HEK293T (cell line): ENCODE measurements at regions not wholly inside any gene's neighbourhood (a gene's known extent, or its start where the extent isn't known, plus 50 kb on each side); places are given as distances from the start of the nearest gene placed in this dataset.
"Not testable (repeated sequence)": the region's sequence is repeated elsewhere in the genome, so short reads cannot be mapped to it uniquely, and the experiment has no call there.

Experiments used
- CTCF ChIA-PET: fragments of 350-600 bp; formaldehyde crosslinking; extraction: SDS; loops from one replicate; lab custom pipeline; 2021; ENCODE audit warnings: antibody characterized with exemption, inconsistent platforms; lab: Yijun Ruan, JAX
- POLR2A ChIA-PET: fragments of 350-600 bp; formaldehyde crosslinking; extraction: SDS; loops from one replicate; lab custom pipeline; 2020; ENCODE audit warnings: antibody characterized with exemption, inconsistent platforms; lab: Yijun Ruan, JAX
- DNase-seq: peaks from one replicate; pipeline ENCODE4 v3.0.0; 2012; ENCODE audit warnings: mixed read lengths; ENCODE audit errors: extremely low spot score
- ARNT ChIP-seq: fragments of 450-650 bp; IDR thresholded peaks from 2 replicates; pipeline ENCODE4 v1.6.1; 2017; ENCODE audit warnings: mild to moderate bottlenecking
- BHLHE40 ChIP-seq: fragments of 450-650 bp; IDR thresholded peaks from 2 replicates; pipeline ENCODE4 v1.6.1; 2016; ENCODE audit warnings: mild to moderate bottlenecking, moderate library complexity, borderline replicate concordance
- CTBP1 ChIP-seq: fragments of 450-650 bp; IDR thresholded peaks from 2 replicates; pipeline ENCODE4 v1.6.1; 2016; ENCODE audit warnings: borderline replicate concordance
- ELF4 ChIP-seq: fragments of 450-650 bp; IDR thresholded peaks from 2 replicates; pipeline ENCODE4 v1.6.1; 2017; ENCODE audit warnings: antibody characterized with exemption
- FOXA1 ChIP-seq: fragments of 450-650 bp; IDR thresholded peaks from 2 replicates; pipeline ENCODE4 v1.6.1; 2016; ENCODE audit warnings: mild to moderate bottlenecking
- FOXK2 ChIP-seq: fragments of 450-650 bp; IDR thresholded peaks from 2 replicates; pipeline ENCODE4 v1.6.1; 2016; ENCODE audit warnings: mild to moderate bottlenecking
- FOXM1 ChIP-seq: fragments of 450-650 bp; IDR thresholded peaks from 2 replicates; pipeline ENCODE4 v1.6.1; 2017; ENCODE audit warnings: mild to moderate bottlenecking, borderline replicate concordance
- HDGF ChIP-seq: fragments of 450-650 bp; IDR thresholded peaks from 2 replicates; pipeline ENCODE4 v1.6.1; 2017; ENCODE audit warnings: antibody characterized with exemption, borderline replicate concordance
- L3MBTL2 ChIP-seq: fragments of 450-650 bp; conservative IDR thresholded peaks from 2 replicates; pipeline ENCODE4 v1.6.1; 2016; ENCODE audit warnings: mild to moderate bottlenecking
- LEF1 ChIP-seq: fragments of 450-650 bp; IDR thresholded peaks from 2 replicates; pipeline ENCODE4 v1.6.1; 2017; ENCODE audit warnings: mild to moderate bottlenecking, borderline replicate concordance
- NFRKB ChIP-seq: fragments of 450-650 bp; IDR thresholded peaks from 2 replicates; pipeline ENCODE4 v1.6.1; 2016; ENCODE audit warnings: mild to moderate bottlenecking, moderate library complexity
- SP1 ChIP-seq: fragments of 450-650 bp; IDR thresholded peaks from 2 replicates; pipeline ENCODE4 v1.6.1; 2017
- SUZ12 ChIP-seq: fragments of 450-650 bp; IDR thresholded peaks from 2 replicates; pipeline ENCODE4 v1.6.1; 2016; ENCODE audit warnings: mild to moderate bottlenecking
- TARDBP ChIP-seq: fragments of 450-650 bp; IDR thresholded peaks from 2 replicates; pipeline ENCODE4 v1.6.1; 2016
- ZNF384 ChIP-seq: fragments of 450-650 bp; IDR thresholded peaks from 2 replicates; pipeline ENCODE4 v1.6.1; 2016
- TF ChIP-seq, protein P1 (sequence below): fragments of 450-650 bp; IDR thresholded peaks from 2 replicates; pipeline ENCODE4 v1.6.1; 2016

DNA sequence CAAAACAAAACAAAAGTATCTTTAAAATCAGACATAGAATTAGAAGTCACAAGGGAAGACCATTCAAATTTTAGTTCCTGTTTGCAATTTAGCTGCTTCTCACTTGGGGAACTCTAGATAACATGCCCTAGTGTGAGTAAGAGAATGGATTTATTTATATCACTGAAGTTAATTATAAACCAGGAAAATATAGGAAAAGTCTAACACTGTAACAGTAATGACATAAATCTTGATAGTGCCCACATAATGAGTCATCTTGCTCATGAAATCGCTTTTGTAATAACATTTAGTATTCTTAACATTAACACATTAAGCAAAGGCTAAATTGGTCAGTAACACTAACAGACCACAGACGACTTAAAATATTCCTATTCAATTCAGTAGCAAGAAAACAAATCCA, 710.7 kb downstream of the STPG2 start:
- ChIA-PET CTCF (no interaction called here), POLR2A (no interaction called here)

GRCh38 chr4:97437998-97438705, 705.1 kb downstream of the STPG2 start:
- DNase-seq, POLR2A ChIA-PET, CTCF ChIA-PET: not testable (repeated sequence)

More for the DNA sequence above, 710.7 kb downstream of the STPG2 start:
- no peak for DNase-seq
- no peak for TF ChIP-seq ARNT
- TF ChIP-seq L3MBTL2: no peak
- no peak for TF ChIP-seq FOXK2
- TF ChIP-seq NFRKB: no peak
- TF ChIP-seq TARDBP: no peak
- no peak for TF ChIP-seq FOXA1
- no peak for TF ChIP-seq CTBP1
- TF ChIP-seq, protein P1, sequence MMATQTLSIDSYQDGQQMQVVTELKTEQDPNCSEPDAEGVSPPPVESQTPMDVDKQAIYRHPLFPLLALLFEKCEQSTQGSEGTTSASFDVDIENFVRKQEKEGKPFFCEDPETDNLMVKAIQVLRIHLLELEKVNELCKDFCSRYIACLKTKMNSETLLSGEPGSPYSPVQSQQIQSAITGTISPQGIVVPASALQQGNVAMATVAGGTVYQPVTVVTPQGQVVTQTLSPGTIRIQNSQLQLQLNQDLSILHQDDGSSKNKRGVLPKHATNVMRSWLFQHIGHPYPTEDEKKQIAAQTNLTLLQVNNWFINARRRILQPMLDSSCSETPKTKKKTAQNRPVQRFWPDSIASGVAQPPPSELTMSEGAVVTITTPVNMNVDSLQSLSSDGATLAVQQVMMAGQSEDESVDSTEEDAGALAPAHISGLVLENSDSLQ: no peak

GRCh38 chr4:97453186-97453585, 690.1 kb downstream of the STPG2 start:
- no peak for TF ChIP-seq TARDBP
- no peak for TF ChIP-seq CTBP1
- TF ChIP-seq FOXA1: no peak
- no peak for TF ChIP-seq FOXK2
- TF ChIP-seq ELF4: no peak
- no peak for TF ChIP-seq FOXM1
- TF ChIP-seq SUZ12: no peak
- TF ChIP-seq LEF1: no peak
- no peak for TF ChIP-seq BHLHE40
- CTCF ChIA-PET: no interaction called here
- POLR2A ChIA-PET: no interaction called here
- no peak for DNase-seq

- TF ChIP-seq TARDBP (no peak), NFRKB (no peak), HDGF (no peak), SUZ12 (no peak), FOXM1 (no peak), CTBP1 (no peak), L3MBTL2 (no peak)
- TF ChIP-seq, protein P1: no peak
- DNase-seq: no peak
- POLR2A ChIA-PET: no interaction called here
- CTCF ChIA-PET: no interaction called here
Observed at GRCh38 chr4:97457253-97457652, 686.0 kb downstream of the STPG2 start.

DNA sequence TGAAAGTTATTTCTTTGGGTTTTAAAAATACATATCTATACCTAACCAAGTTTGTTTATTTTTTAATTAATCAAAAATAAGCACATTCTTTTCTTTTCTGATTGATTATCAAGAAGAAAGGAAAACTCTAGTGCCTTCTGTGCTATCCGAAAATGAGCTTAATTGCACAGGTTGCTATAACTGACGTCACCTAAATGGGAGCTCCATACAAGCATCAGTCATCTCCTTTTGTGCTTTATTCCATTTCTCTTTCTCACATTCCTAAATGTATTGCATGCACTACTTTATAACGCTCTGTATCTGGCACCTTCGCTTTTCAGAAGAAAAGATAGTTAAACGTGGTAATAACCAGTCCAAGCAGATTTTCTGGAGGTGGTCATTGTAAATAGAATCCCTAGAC, 675.0 kb downstream of the STPG2 start:
- ChIA-PET CTCF (no interaction called here), POLR2A (no interaction called here)
- no peak for DNase-seq
- no peak for TF ChIP-seq FOXK2
- no peak for TF ChIP-seq FOXM1
- TF ChIP-seq TARDBP: no peak
- TF ChIP-seq, protein P1: no peak
- no peak for TF ChIP-seq NFRKB
- no peak for TF ChIP-seq BHLHE40
- no peak for TF ChIP-seq SP1
- no peak for TF ChIP-seq SUZ12
- no peak for TF ChIP-seq ZNF384
- TF ChIP-seq HDGF: no peak
- no peak for TF ChIP-seq FOXA1
- TF ChIP-seq CTBP1: no peak
- no peak for TF ChIP-seq ELF4
- no peak for TF ChIP-seq LEF1
- TF ChIP-seq L3MBTL2: no peak
- no peak for TF ChIP-seq ARNT

DNA sequence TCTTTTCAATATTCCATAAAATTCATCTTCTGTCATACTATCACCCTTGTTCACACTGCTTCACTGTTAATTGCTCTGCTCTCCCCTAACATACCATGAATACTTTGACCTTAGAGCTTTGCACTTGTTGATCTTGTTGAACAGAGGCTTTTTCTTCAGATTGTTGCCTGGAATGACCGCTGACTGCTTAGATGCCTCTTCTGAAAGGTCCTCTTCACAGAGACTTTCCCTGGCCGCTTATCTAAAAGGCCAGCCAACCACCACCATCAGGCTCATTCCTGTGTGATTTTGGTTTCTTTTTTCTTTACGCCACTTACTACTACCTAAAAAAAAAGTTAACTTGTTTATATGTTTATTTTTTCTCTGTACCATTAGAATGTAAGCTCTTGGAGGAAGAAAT, 667.7 kb downstream of the STPG2 start:
- TF ChIP-seq, protein P1: no peak
- no peak for TF ChIP-seq TARDBP
- no peak for TF ChIP-seq NFRKB
- TF ChIP-seq LEF1: no peak
- TF ChIP-seq ELF4: no peak
- no peak for TF ChIP-seq FOXM1
- TF ChIP-seq CTBP1: no peak
- TF ChIP-seq L3MBTL2: no peak
- TF ChIP-seq FOXA1: no peak
- TF ChIP-seq HDGF: no peak
- no peak for TF ChIP-seq ARNT
- no peak for TF ChIP-seq BHLHE40
- TF ChIP-seq SP1: no peak
- no peak for TF ChIP-seq SUZ12
- TF ChIP-seq ZNF384: no peak
- TF ChIP-seq FOXK2: no peak
- POLR2A ChIA-PET: no interaction called here
- DNase-seq: no peak
- CTCF ChIA-PET: no interaction called here
